ENCODE measurements at regions not wholly inside any gene's neighbourhood (a gene's known extent, or its start where the extent isn't known, plus 50 kb on each side); places are given as distances from the start of the nearest gene placed in this dataset.

DNA sequence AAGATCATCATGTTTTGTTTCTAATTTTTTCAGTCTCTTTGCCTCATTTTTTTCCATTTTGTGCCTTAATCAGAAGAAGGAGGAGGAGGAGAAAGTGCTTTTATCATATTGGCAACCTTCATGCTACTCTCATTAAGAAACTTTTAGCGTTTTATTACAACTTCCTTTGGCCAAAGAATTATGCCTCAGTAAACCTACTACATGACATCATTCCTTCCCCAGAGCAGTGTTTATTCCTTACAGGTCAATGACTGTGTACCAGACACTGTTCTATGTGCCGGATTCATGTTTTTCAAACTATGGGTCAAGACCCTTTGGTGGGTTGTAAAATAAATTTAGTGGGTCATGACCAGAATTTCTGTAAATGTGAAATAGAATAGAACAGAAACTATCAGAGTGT is 110.4 kb downstream of the SLC30A10 start:
- in situ Hi-C loops (cut with MboI; ENCODE audit: low pct_unique_long_range_greater_than_20kb, low sequenced_read_pairs, unreplicated experiment), result loop anchor here (25.0 kb wide), 3 partner anchors 431 to 1481 kb away; partner anchors contain the start of gene TGFB2
- no peak for DNase-seq (ENCODE audit: low spot score)
- TF ChIP-seq, protein P1, sequence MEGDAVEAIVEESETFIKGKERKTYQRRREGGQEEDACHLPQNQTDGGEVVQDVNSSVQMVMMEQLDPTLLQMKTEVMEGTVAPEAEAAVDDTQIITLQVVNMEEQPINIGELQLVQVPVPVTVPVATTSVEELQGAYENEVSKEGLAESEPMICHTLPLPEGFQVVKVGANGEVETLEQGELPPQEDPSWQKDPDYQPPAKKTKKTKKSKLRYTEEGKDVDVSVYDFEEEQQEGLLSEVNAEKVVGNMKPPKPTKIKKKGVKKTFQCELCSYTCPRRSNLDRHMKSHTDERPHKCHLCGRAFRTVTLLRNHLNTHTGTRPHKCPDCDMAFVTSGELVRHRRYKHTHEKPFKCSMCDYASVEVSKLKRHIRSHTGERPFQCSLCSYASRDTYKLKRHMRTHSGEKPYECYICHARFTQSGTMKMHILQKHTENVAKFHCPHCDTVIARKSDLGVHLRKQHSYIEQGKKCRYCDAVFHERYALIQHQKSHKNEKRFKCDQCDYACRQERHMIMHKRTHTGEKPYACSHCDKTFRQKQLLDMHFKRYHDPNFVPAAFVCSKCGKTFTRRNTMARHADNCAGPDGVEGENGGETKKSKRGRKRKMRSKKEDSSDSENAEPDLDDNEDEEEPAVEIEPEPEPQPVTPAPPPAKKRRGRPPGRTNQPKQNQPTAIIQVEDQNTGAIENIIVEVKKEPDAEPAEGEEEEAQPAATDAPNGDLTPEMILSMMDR (IDR thresholded peaks at IDR 0.05; ENCODE audit: extremely low read depth, insufficient read depth, missing control alignments), result no peak

- no peak for DNase-seq (ENCODE audit: low spot score)
- TF ChIP-seq, protein P1 (IDR thresholded peaks at IDR 0.05; ENCODE audit: extremely low read depth, insufficient read depth, missing control alignments), result no peak
- in situ Hi-C loops (cut with MboI; ENCODE audit: low pct_unique_long_range_greater_than_20kb, low sequenced_read_pairs, unreplicated experiment), result loop anchor here (25.0 kb wide), 3 partner anchors 426 to 1476 kb away; partner anchors contain the start of gene TGFB2
Observed at GRCh38 chr1:219813294-219813693, 115.1 kb downstream of the SLC30A10 start.

DNA sequence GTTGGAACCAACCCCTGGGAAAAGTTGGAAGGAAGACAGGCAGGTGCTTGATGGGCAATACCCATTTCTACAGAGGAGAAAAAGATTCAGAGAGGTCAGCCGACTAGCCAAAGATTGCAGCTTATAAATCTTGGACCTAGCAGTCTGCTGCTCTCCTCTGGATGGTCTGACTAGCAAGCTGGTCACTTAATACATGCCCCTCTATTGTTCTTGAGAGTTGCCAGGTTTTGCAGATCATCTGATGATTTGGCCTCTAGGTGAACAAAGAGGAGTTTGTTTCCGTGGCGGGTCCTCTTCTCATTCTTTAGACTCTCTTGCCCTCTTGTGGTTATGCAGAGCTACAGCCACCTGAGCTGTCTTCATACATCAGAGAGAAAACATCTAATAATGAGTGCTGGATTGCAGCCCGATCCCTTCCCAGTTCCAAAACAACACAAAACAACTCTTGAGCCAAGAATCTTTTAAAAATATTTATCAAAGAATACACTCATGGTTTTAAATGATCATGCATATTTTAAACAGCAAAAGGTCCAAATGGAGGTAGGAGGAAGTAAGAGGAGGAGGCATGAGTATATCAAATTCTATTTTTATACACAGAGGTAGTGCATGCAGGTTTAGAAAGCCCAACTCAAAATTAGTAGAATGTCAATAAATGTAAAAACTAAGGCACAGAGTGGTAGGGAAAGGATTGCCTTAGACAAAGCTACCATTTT is 115.7 kb downstream of the SLC30A10 start:
- DNase-seq (ENCODE audit: low spot score), result peak; percentile 60
- TF ChIP-seq, protein P1 (IDR thresholded peaks at IDR 0.05; ENCODE audit: extremely low read depth, insufficient read depth, missing control alignments), result peak; percentile 82
- in situ Hi-C loops (cut with MboI; ENCODE audit: low pct_unique_long_range_greater_than_20kb, low sequenced_read_pairs, unreplicated experiment), result loop anchor here (25.0 kb wide), 3 partner anchors 425 to 1475 kb away; partner anchors contain the start of gene TGFB2

- in situ Hi-C loops (cut with MboI; ENCODE audit: low pct_unique_long_range_greater_than_20kb, low sequenced_read_pairs, unreplicated experiment), result loop anchor here (25.0 kb wide), 3 partner anchors 425 to 1475 kb away; partner anchors contain the start of gene TGFB2
- no peak for DNase-seq (ENCODE audit: low spot score)
- TF ChIP-seq, protein P1 (IDR thresholded peaks at IDR 0.05; ENCODE audit: extremely low read depth, insufficient read depth, missing control alignments), result no peak
Observed at GRCh38 chr1:219812086-219812485, 116.3 kb downstream of the SLC30A10 start.

- TF ChIP-seq, protein P1 (IDR thresholded peaks at IDR 0.05; ENCODE audit: extremely low read depth, insufficient read depth, missing control alignments), result no peak
- DNase-seq (ENCODE audit: low spot score), result no peak
- in situ Hi-C loops (cut with MboI; ENCODE audit: low pct_unique_long_range_greater_than_20kb, low sequenced_read_pairs, unreplicated experiment), result loop anchor here (25.0 kb wide), 3 partner anchors 423 to 1473 kb away; partner anchors contain the start of gene TGFB2
Observed at GRCh38 chr1:219810451-219810850, 117.9 kb downstream of the SLC30A10 start.

GRCh38 chr1:219808790-219809189 is 119.6 kb downstream of the SLC30A10 start:
- in situ Hi-C loops (cut with MboI; ENCODE audit: low pct_unique_long_range_greater_than_20kb, low sequenced_read_pairs, unreplicated experiment), result loop anchor here (10.0 to 25.0 kb wide), 4 partner anchors 144 to 1471 kb away; partner anchors contain the start of gene TGFB2
- TF ChIP-seq, protein P1 (IDR thresholded peaks at IDR 0.05; ENCODE audit: extremely low read depth, insufficient read depth, missing control alignments), result no peak
- no peak for DNase-seq (ENCODE audit: low spot score)
